ENCODE measurements at regions not wholly inside any gene's neighbourhood (a gene's known extent, or its start where the extent isn't known, plus 50 kb on each side); places are given as distances from the start of the nearest gene placed in this dataset.

GRCh38 chr2:7792031-7792651 lies 874.9 kb downstream of the RNF144A start:
- Mint-ChIP-seq H3K4me1 (peaks cover 9 to 14% (median 11%) of the 10 kb centered on the region in 4 donors), H3K36me3 (no peaks in the 10 kb centered on the region), H3K4me3 (no peak overlapping the region), H3K27me3 (no peaks in the 10 kb centered on the region), H3K27ac (no peak overlapping the region), H3K9me3 (no peaks in the 10 kb centered on the region)
- DNase-seq = no peak
- ATAC-seq = no peak
- POLR2A ChIA-PET = no interaction called here

GRCh38 chr2:7795778-7796563 lies 878.8 kb downstream of the RNF144A start:
- DNase-seq (peak in 2 of 10 donors; percentile 2 to 23), ATAC-seq (no peak)
- POLR2A ChIA-PET = no interaction called here
- Mint-ChIP-seq H3K36me3 (peaks cover 0 to 6% (median 0%) of the 10 kb centered on the region in 3 donors), H3K4me1 (peaks cover 9 to 14% (median 11%) of the 10 kb centered on the region in 4 donors), H3K27me3 (no peaks in the 10 kb centered on the region), H3K27ac (peak overlapping the region in 5 of 10 donors; percentile 13 to 66 (median 38)), H3K9me3 (peaks cover 0 to 10% (median 6%) of the 10 kb centered on the region in 9 donors), H3K4me3 (peak overlapping the region in 9 of 10 donors; percentile 25 to 69 (median 44))

GRCh38 chr2:7800031-7800430 lies 881.8 kb upstream of the ID2 start:
- Mint-ChIP-seq H3K9me3 (peaks cover 0 to 28% (median 16%) of the 10 kb centered on the region in 9 donors), H3K27ac (peak overlapping the region in 2 of 10 donors; percentile 7 to 14), H3K4me3 (no peak overlapping the region), H3K36me3 (peaks cover 0 to 14% (median 3%) of the 10 kb centered on the region in 3 donors), H3K27me3 (no peaks in the 10 kb centered on the region), H3K4me1 (peaks cover 5 to 10% (median 9%) of the 10 kb centered on the region in 4 donors)
- ATAC-seq (no peak), DNase-seq (no peak)
- POLR2A ChIA-PET = no interaction called here

GRCh38 chr2:7801212-7801611 lies 880.6 kb upstream of the ID2 start:
- peaks cover 0 to 2% (median under 1%) of the 10 kb centered on the region in 4 donors for H3K4me1 Mint-ChIP-seq
- peaks cover 0 to 28% (median 16%) of the 10 kb centered on the region in 9 donors for H3K9me3 Mint-ChIP-seq
- H3K36me3 Mint-ChIP-seq = peaks cover 0 to 14% (median 3%) of the 10 kb centered on the region in 3 donors
- ATAC-seq (no peak), DNase-seq (no peak)
- no peaks in the 10 kb centered on the region for H3K27me3 Mint-ChIP-seq
- no peak overlapping the region for H3K4me3 Mint-ChIP-seq
- H3K27ac Mint-ChIP-seq = no peak overlapping the region
- POLR2A ChIA-PET = no interaction called here

GRCh38 chr2:7803515-7803914 lies 878.3 kb upstream of the ID2 start:
- DNase-seq = no peak
- peaks cover 0 to 28% (median 16%) of the 10 kb centered on the region in 9 donors for H3K9me3 Mint-ChIP-seq
- H3K27me3 Mint-ChIP-seq = no peaks in the 10 kb centered on the region
- peaks cover 0 to 14% (median 3%) of the 10 kb centered on the region in 3 donors for H3K36me3 Mint-ChIP-seq
- H3K27ac Mint-ChIP-seq = no peak overlapping the region
- H3K4me3 Mint-ChIP-seq = no peak overlapping the region
- POLR2A ChIA-PET = no interaction called here
- no peaks in the 10 kb centered on the region for H3K4me1 Mint-ChIP-seq
- no peak for ATAC-seq

- ATAC-seq = no peak
- Mint-ChIP-seq H3K27ac (no peak overlapping the region), H3K4me1 (peaks cover 0 to 3% (median 0%) of the 10 kb centered on the region in 4 donors), H3K36me3 (no peaks in the 10 kb centered on the region), H3K9me3 (peaks cover 0 to 3% (median 0%) of the 10 kb centered on the region in 9 donors), H3K27me3 (no peaks in the 10 kb centered on the region), H3K4me3 (no peak overlapping the region)
- POLR2A ChIA-PET = no interaction called here
- DNase-seq = no peak
Observed at GRCh38 chr2:7809640-7810039, 872.2 kb upstream of the ID2 start.

GRCh38 chr2:7811073-7811472 lies 870.8 kb upstream of the ID2 start:
- DNase-seq = no peak
- Mint-ChIP-seq H3K9me3 (peaks cover 0 to 8% (median 0%) of the 10 kb centered on the region in 9 donors), H3K27ac (peak overlapping the region in 2 of 10 donors; percentile 2 to 45), H3K4me3 (no peak overlapping the region), H3K27me3 (peaks cover 0 to 1% (median 0%) of the 10 kb centered on the region in 5 donors), H3K4me1 (peaks cover 0 to 3% (median 0%) of the 10 kb centered on the region in 4 donors), H3K36me3 (no peaks in the 10 kb centered on the region)
- POLR2A ChIA-PET = no interaction called here
- no peak for ATAC-seq

GRCh38 chr2:7812231-7812995 lies 869.4 kb upstream of the ID2 start:
- Mint-ChIP-seq H3K9me3 (peaks cover 0 to 8% (median 0%) of the 10 kb centered on the region in 9 donors), H3K4me1 (peaks cover 0 to 3% (median 0%) of the 10 kb centered on the region in 4 donors), H3K27me3 (peaks cover 0 to 1% (median 0%) of the 10 kb centered on the region in 5 donors), H3K27ac (no peak overlapping the region), H3K36me3 (no peaks in the 10 kb centered on the region), H3K4me3 (no peak overlapping the region)
- POLR2A ChIA-PET = no interaction called here
- ATAC-seq (no peak), DNase-seq (no peak)

- no peak overlapping the region for H3K27ac Mint-ChIP-seq
- H3K4me1 Mint-ChIP-seq = peaks cover 0 to 3% (median 0%) of the 10 kb centered on the region in 4 donors
- no peak for ATAC-seq
- H3K9me3 Mint-ChIP-seq = peaks cover 0 to 8% (median 0%) of the 10 kb centered on the region in 9 donors
- DNase-seq = no peak
- POLR2A ChIA-PET = no interaction called here
- no peak overlapping the region for H3K4me3 Mint-ChIP-seq
- peaks cover 0 to 1% (median 0%) of the 10 kb centered on the region in 5 donors for H3K27me3 Mint-ChIP-seq
- H3K36me3 Mint-ChIP-seq = no peaks in the 10 kb centered on the region
Observed at GRCh38 chr2:7813541-7814292, 868.1 kb upstream of the ID2 start.

- no peak overlapping the region for H3K4me3 Mint-ChIP-seq
- peak overlapping the region in 1 of 10 donors; percentile 2 for H3K27ac Mint-ChIP-seq
- no peak for DNase-seq
- peaks cover 0 to 1% (median 0%) of the 10 kb centered on the region in 5 donors for H3K27me3 Mint-ChIP-seq
- POLR2A ChIA-PET = no interaction called here
- no peaks in the 10 kb centered on the region for H3K36me3 Mint-ChIP-seq
- no peaks in the 10 kb centered on the region for H3K4me1 Mint-ChIP-seq
- ATAC-seq = no peak
- peaks cover 0 to 8% (median 0%) of the 10 kb centered on the region in 9 donors for H3K9me3 Mint-ChIP-seq
Observed at GRCh38 chr2:7815726-7816125, 866.1 kb upstream of the ID2 start.

- DNase-seq (no peak), ATAC-seq (no peak)
- peaks cover 0 to 1% (median 0%) of the 10 kb centered on the region in 5 donors for H3K27me3 Mint-ChIP-seq
- no peak overlapping the region for H3K27ac Mint-ChIP-seq
- H3K9me3 Mint-ChIP-seq = peaks cover 0 to 8% (median 0%) of the 10 kb centered on the region in 9 donors
- no peak overlapping the region for H3K4me3 Mint-ChIP-seq
- no peaks in the 10 kb centered on the region for H3K36me3 Mint-ChIP-seq
- H3K4me1 Mint-ChIP-seq = no peaks in the 10 kb centered on the region
- POLR2A ChIA-PET = no interaction called here
Observed at GRCh38 chr2:7816233-7816632, 865.6 kb upstream of the ID2 start.

- no peak for ATAC-seq
- Mint-ChIP-seq H3K27me3 (peaks cover 0 to 1% (median 0%) of the 10 kb centered on the region in 5 donors), H3K9me3 (peaks cover 0 to 8% (median 0%) of the 10 kb centered on the region in 9 donors), H3K36me3 (no peaks in the 10 kb centered on the region), H3K4me1 (no peaks in the 10 kb centered on the region), H3K4me3 (no peak overlapping the region), H3K27ac (no peak overlapping the region)
- POLR2A ChIA-PET = no interaction called here
- DNase-seq = no peak
Observed at GRCh38 chr2:7816944-7817343, 864.9 kb upstream of the ID2 start.
